GM19035 (cell line): ENCODE measurements at regions not wholly inside any gene's neighbourhood (a gene's known extent, or its start where the extent isn't known, plus 50 kb on each side); places are given as distances from the start of the nearest gene placed in this dataset.
"Not testable (repeated sequence)": the region's sequence is repeated elsewhere in the genome, so short reads cannot be mapped to it uniquely, and the experiment has no call there.

Experiments
- ATAC-seq: cut with Tn5 transposase; IDR thresholded peaks from one replicate; pipeline ENCODE4 v1.9.1; 2021; ENCODE audit not compliant: unreplicated experiment

DNA sequence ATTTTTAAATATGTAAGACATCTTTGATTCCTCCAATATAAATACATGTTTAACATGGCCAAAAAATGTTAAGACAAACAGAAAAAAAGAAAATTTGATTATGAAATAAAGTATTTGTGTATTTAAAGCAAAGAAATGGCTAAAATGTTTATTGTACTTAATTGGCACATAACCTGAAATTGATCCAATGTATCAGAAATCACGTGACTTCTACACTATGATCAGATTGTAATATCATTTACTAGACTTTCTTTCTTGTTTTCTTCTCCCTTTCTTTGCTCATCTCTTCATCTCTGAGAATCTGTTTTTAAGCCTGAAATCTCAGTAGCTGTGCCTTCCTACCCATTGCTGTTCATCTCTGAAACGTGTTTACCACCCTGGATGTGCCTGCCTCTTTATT, 420.3 kb downstream of the RSL24D1 start:
- ATAC-seq, result no peak

DNA sequence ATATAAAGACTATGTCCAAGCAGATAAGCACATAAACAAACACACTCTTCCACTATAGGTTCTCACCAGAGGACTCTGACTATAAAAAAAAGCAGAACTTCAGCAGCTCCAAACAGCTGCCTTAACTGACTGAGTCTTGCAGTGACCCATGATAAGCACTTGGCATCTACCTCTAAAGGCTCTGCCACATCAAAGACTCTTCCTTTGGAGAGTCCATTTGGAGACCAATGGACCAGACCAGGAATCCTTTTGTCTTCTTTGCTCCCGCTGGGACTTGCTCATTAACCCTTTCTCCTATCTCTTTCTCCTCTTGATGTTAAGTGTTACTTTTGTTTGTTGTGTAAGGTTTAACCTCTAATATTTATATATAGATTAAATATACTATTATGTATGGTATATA, 424.1 kb downstream of the RSL24D1 start:
- no peak for ATAC-seq

DNA sequence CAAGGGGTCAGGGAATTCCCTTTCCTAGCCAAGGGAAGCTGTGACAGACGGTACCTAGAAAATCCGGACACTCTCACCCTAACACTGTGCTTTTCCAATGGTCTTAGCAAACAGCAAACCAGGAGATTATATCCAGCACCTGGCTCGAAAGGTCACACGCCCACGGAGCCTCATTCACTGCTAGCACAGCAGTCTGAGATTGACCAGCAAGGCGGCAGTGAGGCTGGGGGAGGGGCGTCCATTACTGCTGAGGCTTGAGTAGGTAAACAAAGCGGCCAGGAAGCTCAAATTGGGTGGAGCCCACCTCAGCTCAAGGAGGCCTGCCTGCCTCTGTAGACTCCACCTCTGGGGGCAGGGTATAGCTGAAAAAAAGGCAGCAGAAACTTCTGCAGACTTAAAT, 447.3 kb downstream of the RSL24D1 start:
- ATAC-seq, result not testable (repeated sequence)

DNA sequence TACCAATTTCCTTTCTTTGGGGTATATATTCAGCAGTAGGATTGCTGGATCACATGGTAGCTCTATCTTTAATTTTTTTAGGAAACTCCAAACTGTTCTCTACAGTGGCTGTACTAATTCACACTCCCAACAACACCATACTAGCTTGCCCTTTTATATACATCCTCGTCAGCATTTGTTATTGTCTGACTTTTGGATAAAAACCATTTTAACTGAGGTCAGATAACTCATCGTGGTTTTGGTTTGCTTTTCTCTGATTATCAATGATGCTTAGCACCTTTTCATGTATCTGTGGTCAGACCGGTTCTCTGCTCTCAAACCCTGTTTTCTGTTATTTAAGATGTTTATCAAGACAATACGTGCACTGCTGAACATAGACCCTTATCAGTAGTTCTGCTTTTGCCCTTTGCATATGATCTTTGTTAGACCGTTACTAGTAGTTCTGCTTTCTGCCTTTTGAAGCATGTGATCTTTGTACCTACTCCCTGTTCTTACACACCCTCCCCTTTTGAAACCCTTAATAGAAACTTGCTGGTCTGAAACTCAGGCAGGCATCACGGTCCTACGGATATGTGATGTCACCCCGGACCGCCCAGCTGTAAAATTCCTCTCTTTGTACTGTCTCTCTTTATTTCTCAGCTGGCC, 474.3 kb downstream of the RSL24D1 start:
- no peak for ATAC-seq

DNA sequence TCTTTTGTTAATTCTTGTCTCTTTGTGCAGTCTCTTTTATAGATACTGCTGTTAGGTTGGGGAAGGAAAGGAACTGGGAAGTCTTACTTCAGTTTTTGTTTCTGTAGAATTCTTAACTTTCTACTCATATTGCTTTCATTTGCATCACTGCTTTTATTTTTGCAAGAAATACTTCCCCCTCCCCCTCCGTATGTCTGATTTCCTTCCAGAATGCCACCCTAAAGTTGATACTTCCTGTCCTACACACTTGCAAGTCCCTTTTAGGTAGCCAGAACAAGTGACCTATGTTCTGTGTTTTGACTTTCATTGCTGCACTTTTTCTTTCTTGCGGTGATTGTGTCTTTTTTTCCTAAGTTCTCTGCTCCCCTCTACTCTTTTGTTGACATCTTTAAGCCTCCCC, 477.4 kb downstream of the RSL24D1 start:
- ATAC-seq, result no peak

DNA sequence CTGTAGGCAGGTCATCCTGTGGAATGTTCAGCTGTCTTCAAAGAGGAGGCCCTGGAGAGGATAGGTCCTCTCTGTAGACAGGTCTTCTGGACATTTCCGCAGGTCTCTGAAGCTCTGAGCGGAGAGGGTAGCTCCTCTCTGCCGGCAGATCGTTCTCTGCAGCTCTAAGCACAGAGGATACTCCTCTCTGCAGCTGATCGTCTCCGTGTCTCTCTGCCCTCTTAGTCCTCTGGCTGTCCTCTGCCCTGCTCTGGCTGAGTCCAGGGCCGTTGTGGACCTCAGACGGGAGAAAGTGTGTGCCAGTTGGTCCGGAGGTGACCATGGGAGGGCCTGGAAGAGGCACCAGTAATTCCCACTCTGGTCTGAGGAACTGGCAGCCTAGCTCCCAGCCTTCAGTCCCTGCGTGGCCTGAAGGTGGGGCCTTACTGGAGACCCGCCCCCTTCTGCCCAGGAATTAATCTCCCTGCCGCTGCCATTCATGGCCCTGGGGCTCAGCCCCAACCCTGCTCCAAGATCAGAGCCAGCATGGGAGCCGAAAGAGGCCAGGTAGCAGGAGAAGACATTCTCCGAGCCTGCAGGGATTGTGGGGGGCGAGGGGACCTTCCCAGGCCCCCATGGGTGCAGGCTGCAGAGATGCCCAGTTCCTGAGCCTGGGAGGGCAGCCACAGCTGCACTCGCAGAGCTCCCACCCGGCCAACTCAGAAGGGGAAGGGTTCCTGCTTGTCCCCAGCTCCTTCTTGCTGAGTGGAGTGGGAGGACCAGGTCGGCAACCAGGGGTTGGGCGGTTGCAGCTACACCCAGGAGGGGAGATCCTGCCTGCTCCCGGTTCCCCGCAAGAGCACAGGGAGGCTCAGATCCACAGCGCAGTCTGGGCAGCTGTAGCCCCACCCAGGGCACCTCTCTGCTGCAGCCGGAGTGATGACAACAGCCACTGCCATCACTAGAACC, 488.7 kb downstream of the RSL24D1 start:
- ATAC-seq, result no peak

DNA sequence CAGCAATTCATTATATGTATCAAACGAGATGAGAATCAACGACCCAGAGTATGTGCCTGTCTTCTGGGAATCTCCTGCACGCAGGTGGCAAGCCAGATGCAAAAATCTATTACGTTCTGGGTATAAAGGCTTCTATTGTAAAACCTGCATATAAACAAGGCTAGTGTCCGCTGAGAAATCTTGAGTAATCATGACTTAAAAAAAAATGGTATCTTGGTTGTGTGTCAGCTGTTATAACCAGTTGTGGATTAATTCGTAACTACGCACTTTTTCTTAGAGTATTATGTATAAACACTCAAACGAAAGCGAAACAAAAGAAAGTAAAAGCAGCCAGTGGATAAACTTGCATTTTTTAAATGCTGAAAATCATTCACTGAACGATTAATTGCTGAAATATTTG, 509.1 kb downstream of the RSL24D1 start:
- no peak for ATAC-seq
